ENCODE measurements at regions not wholly inside any gene's neighbourhood (a gene's known extent, or its start where the extent isn't known, plus 50 kb on each side); places are given as distances from the start of the nearest gene placed in this dataset.

GRCh38 chr4:36677874-36678273 is 396.5 kb downstream of the DTHD1 start:
- H3K9me3 ChIP-seq (ENCODE audit: control insufficient read depth in 2 of 2, low read length in 2 of 2) = no peaks in the 10 kb centered on the region

GRCh38 chr4:36687681-36688080 is 406.3 kb downstream of the DTHD1 start:
- Histone ChIP-seq H3K27me3 (ENCODE audit: control insufficient read depth in 2 of 2, insufficient read depth in 2 of 2, low read length in 2 of 2) (no peaks in the 10 kb centered on the region), H3K36me3 (ENCODE audit: control insufficient read depth in 2 of 2, insufficient read depth in 2 of 2, low read length in 2 of 2) (no peaks in the 10 kb centered on the region), H3K9ac (ENCODE audit: low read depth in 1 of 2, low read length in 2 of 2) (no peak overlapping the region), H3K4me3 (ENCODE audit: low read length in 2 of 2) (no peak overlapping the region), H3K27ac (ENCODE audit: low read depth in 2 of 2, low read length in 2 of 2) (no peak overlapping the region), H3K9me3 (ENCODE audit: control insufficient read depth in 2 of 2, low read length in 2 of 2) (no peaks in the 10 kb centered on the region), H3K4me1 (ENCODE audit: control insufficient read depth in 2 of 2, insufficient read depth in 2 of 2, low read length in 2 of 2) (no peaks in the 10 kb centered on the region)

More at GRCh38 chr4:36677874-36678273, 396.5 kb downstream of the DTHD1 start:
- Histone ChIP-seq H3K27me3 (ENCODE audit: control insufficient read depth in 2 of 2, insufficient read depth in 2 of 2, low read length in 2 of 2) (no peaks in the 10 kb centered on the region), H3K4me3 (ENCODE audit: low read length in 2 of 2) (no peak overlapping the region), H3K4me1 (ENCODE audit: control insufficient read depth in 2 of 2, insufficient read depth in 2 of 2, low read length in 2 of 2) (no peaks in the 10 kb centered on the region), H3K9ac (ENCODE audit: low read depth in 1 of 2, low read length in 2 of 2) (no peak overlapping the region), H3K36me3 (ENCODE audit: control insufficient read depth in 2 of 2, insufficient read depth in 2 of 2, low read length in 2 of 2) (no peaks in the 10 kb centered on the region), H3K27ac (ENCODE audit: low read depth in 2 of 2, low read length in 2 of 2) (no peak overlapping the region)

GRCh38 chr4:36692586-36692985 is 411.2 kb downstream of the DTHD1 start:
- no peaks in the 10 kb centered on the region for H3K9me3 ChIP-seq (ENCODE audit: control insufficient read depth in 2 of 2, low read length in 2 of 2)
- no peaks in the 10 kb centered on the region for H3K27me3 ChIP-seq (ENCODE audit: control insufficient read depth in 2 of 2, insufficient read depth in 2 of 2, low read length in 2 of 2)
- no peaks in the 10 kb centered on the region for H3K4me1 ChIP-seq (ENCODE audit: control insufficient read depth in 2 of 2, insufficient read depth in 2 of 2, low read length in 2 of 2)
- no peaks in the 10 kb centered on the region for H3K36me3 ChIP-seq (ENCODE audit: control insufficient read depth in 2 of 2, insufficient read depth in 2 of 2, low read length in 2 of 2)
- H3K9ac ChIP-seq (ENCODE audit: low read depth in 1 of 2, low read length in 2 of 2) = no peak overlapping the region
- H3K27ac ChIP-seq (ENCODE audit: low read depth in 2 of 2, low read length in 2 of 2) = no peak overlapping the region
- H3K4me3 ChIP-seq (ENCODE audit: low read length in 2 of 2) = no peak overlapping the region

- Histone ChIP-seq H3K4me1 (ENCODE audit: control insufficient read depth in 2 of 2, insufficient read depth in 2 of 2, low read length in 2 of 2) (no peaks in the 10 kb centered on the region), H3K9ac (ENCODE audit: low read depth in 1 of 2, low read length in 2 of 2) (no peak overlapping the region), H3K4me3 (ENCODE audit: low read length in 2 of 2) (no peak overlapping the region), H3K9me3 (ENCODE audit: control insufficient read depth in 2 of 2, low read length in 2 of 2) (peaks cover 0 to 4% of the 10 kb centered on the region in 2 donors), H3K27me3 (ENCODE audit: control insufficient read depth in 2 of 2, insufficient read depth in 2 of 2, low read length in 2 of 2) (no peaks in the 10 kb centered on the region), H3K36me3 (ENCODE audit: control insufficient read depth in 2 of 2, insufficient read depth in 2 of 2, low read length in 2 of 2) (no peaks in the 10 kb centered on the region), H3K27ac (ENCODE audit: low read depth in 2 of 2, low read length in 2 of 2) (no peak overlapping the region)
These were observed 420.8 kb downstream of the DTHD1 start for GRCh38 chr4:36702245-36702644.

- Histone ChIP-seq H3K9me3 (ENCODE audit: control insufficient read depth in 2 of 2, low read length in 2 of 2) (peaks cover 0 to 4% of the 10 kb centered on the region in 2 donors), H3K4me1 (ENCODE audit: control insufficient read depth in 2 of 2, insufficient read depth in 2 of 2, low read length in 2 of 2) (no peaks in the 10 kb centered on the region), H3K27ac (ENCODE audit: low read depth in 2 of 2, low read length in 2 of 2) (no peak overlapping the region), H3K36me3 (ENCODE audit: control insufficient read depth in 2 of 2, insufficient read depth in 2 of 2, low read length in 2 of 2) (no peaks in the 10 kb centered on the region), H3K4me3 (ENCODE audit: low read length in 2 of 2) (no peak overlapping the region), H3K9ac (ENCODE audit: low read depth in 1 of 2, low read length in 2 of 2) (no peak overlapping the region), H3K27me3 (ENCODE audit: control insufficient read depth in 2 of 2, insufficient read depth in 2 of 2, low read length in 2 of 2) (no peaks in the 10 kb centered on the region)
These were observed 422.9 kb downstream of the DTHD1 start for GRCh38 chr4:36704289-36704688.

- no peak overlapping the region for H3K27ac ChIP-seq (ENCODE audit: low read depth in 2 of 2, low read length in 2 of 2)
- no peaks in the 10 kb centered on the region for H3K27me3 ChIP-seq (ENCODE audit: control insufficient read depth in 2 of 2, insufficient read depth in 2 of 2, low read length in 2 of 2)
- H3K4me3 ChIP-seq (ENCODE audit: low read length in 2 of 2) = no peak overlapping the region
These were observed 428.6 kb downstream of the DTHD1 start for GRCh38 chr4:36709991-36710390.

GRCh38 chr4:36712013-36712412 is 430.6 kb downstream of the DTHD1 start:
- Histone ChIP-seq H3K36me3 (ENCODE audit: control insufficient read depth in 2 of 2, insufficient read depth in 2 of 2, low read length in 2 of 2) (no peaks in the 10 kb centered on the region), H3K4me3 (ENCODE audit: low read length in 2 of 2) (no peak overlapping the region), H3K27me3 (ENCODE audit: control insufficient read depth in 2 of 2, insufficient read depth in 2 of 2, low read length in 2 of 2) (no peaks in the 10 kb centered on the region), H3K27ac (ENCODE audit: low read depth in 2 of 2, low read length in 2 of 2) (no peak overlapping the region), H3K9ac (ENCODE audit: low read depth in 1 of 2, low read length in 2 of 2) (no peak overlapping the region), H3K9me3 (ENCODE audit: control insufficient read depth in 2 of 2, low read length in 2 of 2) (no peaks in the 10 kb centered on the region), H3K4me1 (ENCODE audit: control insufficient read depth in 2 of 2, insufficient read depth in 2 of 2, low read length in 2 of 2) (no peaks in the 10 kb centered on the region)

More at GRCh38 chr4:36709991-36710390, 428.6 kb downstream of the DTHD1 start:
- no peaks in the 10 kb centered on the region for H3K9me3 ChIP-seq (ENCODE audit: control insufficient read depth in 2 of 2, low read length in 2 of 2)
- H3K4me1 ChIP-seq (ENCODE audit: control insufficient read depth in 2 of 2, insufficient read depth in 2 of 2, low read length in 2 of 2) = no peaks in the 10 kb centered on the region
- H3K36me3 ChIP-seq (ENCODE audit: control insufficient read depth in 2 of 2, insufficient read depth in 2 of 2, low read length in 2 of 2) = no peaks in the 10 kb centered on the region
- no peak overlapping the region for H3K9ac ChIP-seq (ENCODE audit: low read depth in 1 of 2, low read length in 2 of 2)

- Histone ChIP-seq H3K27ac (ENCODE audit: low read depth in 2 of 2, low read length in 2 of 2) (no peak overlapping the region), H3K4me3 (ENCODE audit: low read length in 2 of 2) (no peak overlapping the region), H3K9me3 (ENCODE audit: control insufficient read depth in 2 of 2, low read length in 2 of 2) (no peaks in the 10 kb centered on the region), H3K9ac (ENCODE audit: low read depth in 1 of 2, low read length in 2 of 2) (no peak overlapping the region), H3K4me1 (ENCODE audit: control insufficient read depth in 2 of 2, insufficient read depth in 2 of 2, low read length in 2 of 2) (no peaks in the 10 kb centered on the region), H3K36me3 (ENCODE audit: control insufficient read depth in 2 of 2, insufficient read depth in 2 of 2, low read length in 2 of 2) (no peaks in the 10 kb centered on the region), H3K27me3 (ENCODE audit: control insufficient read depth in 2 of 2, insufficient read depth in 2 of 2, low read length in 2 of 2) (no peaks in the 10 kb centered on the region)
These were observed 435.5 kb downstream of the DTHD1 start for GRCh38 chr4:36716874-36717273.

- Histone ChIP-seq H3K36me3 (ENCODE audit: control insufficient read depth in 2 of 2, insufficient read depth in 2 of 2, low read length in 2 of 2) (no peaks in the 10 kb centered on the region), H3K27ac (ENCODE audit: low read depth in 2 of 2, low read length in 2 of 2) (no peak overlapping the region), H3K9me3 (ENCODE audit: control insufficient read depth in 2 of 2, low read length in 2 of 2) (no peaks in the 10 kb centered on the region), H3K4me1 (ENCODE audit: control insufficient read depth in 2 of 2, insufficient read depth in 2 of 2, low read length in 2 of 2) (no peaks in the 10 kb centered on the region), H3K27me3 (ENCODE audit: control insufficient read depth in 2 of 2, insufficient read depth in 2 of 2, low read length in 2 of 2) (no peaks in the 10 kb centered on the region), H3K4me3 (ENCODE audit: low read length in 2 of 2) (no peak overlapping the region), H3K9ac (ENCODE audit: low read depth in 1 of 2, low read length in 2 of 2) (no peak overlapping the region)
These were observed 438.0 kb downstream of the DTHD1 start for GRCh38 chr4:36719425-36719824.

- Histone ChIP-seq H3K9ac (ENCODE audit: low read depth in 1 of 2, low read length in 2 of 2) (no peak overlapping the region), H3K4me3 (ENCODE audit: low read length in 2 of 2) (no peak overlapping the region), H3K27me3 (ENCODE audit: control insufficient read depth in 2 of 2, insufficient read depth in 2 of 2, low read length in 2 of 2) (no peaks in the 10 kb centered on the region), H3K36me3 (ENCODE audit: control insufficient read depth in 2 of 2, insufficient read depth in 2 of 2, low read length in 2 of 2) (no peaks in the 10 kb centered on the region), H3K9me3 (ENCODE audit: control insufficient read depth in 2 of 2, low read length in 2 of 2) (no peaks in the 10 kb centered on the region), H3K4me1 (ENCODE audit: control insufficient read depth in 2 of 2, insufficient read depth in 2 of 2, low read length in 2 of 2) (no peaks in the 10 kb centered on the region), H3K27ac (ENCODE audit: low read depth in 2 of 2, low read length in 2 of 2) (no peak overlapping the region)
These were observed 441.6 kb downstream of the DTHD1 start for GRCh38 chr4:36722986-36723385.

GRCh38 chr4:36734334-36734733 is 452.9 kb downstream of the DTHD1 start:
- Histone ChIP-seq H3K27me3 (ENCODE audit: control insufficient read depth in 2 of 2, insufficient read depth in 2 of 2, low read length in 2 of 2) (no peaks in the 10 kb centered on the region), H3K27ac (ENCODE audit: low read depth in 2 of 2, low read length in 2 of 2) (no peak overlapping the region), H3K36me3 (ENCODE audit: control insufficient read depth in 2 of 2, insufficient read depth in 2 of 2, low read length in 2 of 2) (no peaks in the 10 kb centered on the region), H3K4me1 (ENCODE audit: control insufficient read depth in 2 of 2, insufficient read depth in 2 of 2, low read length in 2 of 2) (no peaks in the 10 kb centered on the region), H3K9me3 (ENCODE audit: control insufficient read depth in 2 of 2, low read length in 2 of 2) (no peaks in the 10 kb centered on the region), H3K9ac (ENCODE audit: low read depth in 1 of 2, low read length in 2 of 2) (no peak overlapping the region), H3K4me3 (ENCODE audit: low read length in 2 of 2) (no peak overlapping the region)

Data from mucosa of rectum (tissue), 2 donors.